Peyer's patch (tissue), 4 donors: ENCODE measurements at regions not wholly inside any gene's neighbourhood (a gene's known extent, or its start where the extent isn't known, plus 50 kb on each side); places are given as distances from the start of the nearest gene placed in this dataset.

Experiments
- POLR2A ChIP-seq, 2 donors: fragments of 450-650 bp; IDR thresholded peaks; one replicate each; pipeline ENCODE4 v1.5.1; 2017; ENCODE audit warnings: antibody characterized with exemption in 2 of 2, mild to moderate bottlenecking in 2 of 2, moderate library complexity in 2 of 2
- TF ChIP-seq, protein P1 (sequence below), 6 experiments: fragments of 450-650 bp in 4 of 6; fragments of 200-600 bp in 2 of 6; sonication (generic) in 1 of 6; IDR thresholded peaks; one replicate each; pipeline ENCODE4 v1.5.1; 2017 to 2019; ENCODE audit warnings: antibody characterized with exemption in 6 of 6, mild to moderate bottlenecking in 3 of 6, moderate library complexity in 1 of 6

DNA sequence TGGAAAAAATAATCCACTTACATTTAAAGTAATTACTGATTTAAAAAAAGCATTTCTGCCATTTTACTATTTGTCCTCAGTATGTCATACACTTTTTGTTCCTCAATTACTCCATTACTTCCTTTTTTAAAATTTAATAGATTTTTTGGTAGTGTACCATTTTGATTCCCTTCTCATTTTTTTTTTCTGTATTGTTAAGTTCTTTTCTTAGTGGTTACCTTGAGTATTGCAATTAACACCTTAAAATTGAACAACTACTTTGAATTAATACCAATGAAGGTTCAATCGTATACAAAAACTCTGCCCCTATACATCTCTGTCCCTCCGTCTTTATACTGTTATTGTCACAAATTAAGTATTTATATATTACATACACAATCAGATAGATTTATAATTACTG lies 240.6 kb upstream of the LMCD1 start:
- TF ChIP-seq, protein P1, sequence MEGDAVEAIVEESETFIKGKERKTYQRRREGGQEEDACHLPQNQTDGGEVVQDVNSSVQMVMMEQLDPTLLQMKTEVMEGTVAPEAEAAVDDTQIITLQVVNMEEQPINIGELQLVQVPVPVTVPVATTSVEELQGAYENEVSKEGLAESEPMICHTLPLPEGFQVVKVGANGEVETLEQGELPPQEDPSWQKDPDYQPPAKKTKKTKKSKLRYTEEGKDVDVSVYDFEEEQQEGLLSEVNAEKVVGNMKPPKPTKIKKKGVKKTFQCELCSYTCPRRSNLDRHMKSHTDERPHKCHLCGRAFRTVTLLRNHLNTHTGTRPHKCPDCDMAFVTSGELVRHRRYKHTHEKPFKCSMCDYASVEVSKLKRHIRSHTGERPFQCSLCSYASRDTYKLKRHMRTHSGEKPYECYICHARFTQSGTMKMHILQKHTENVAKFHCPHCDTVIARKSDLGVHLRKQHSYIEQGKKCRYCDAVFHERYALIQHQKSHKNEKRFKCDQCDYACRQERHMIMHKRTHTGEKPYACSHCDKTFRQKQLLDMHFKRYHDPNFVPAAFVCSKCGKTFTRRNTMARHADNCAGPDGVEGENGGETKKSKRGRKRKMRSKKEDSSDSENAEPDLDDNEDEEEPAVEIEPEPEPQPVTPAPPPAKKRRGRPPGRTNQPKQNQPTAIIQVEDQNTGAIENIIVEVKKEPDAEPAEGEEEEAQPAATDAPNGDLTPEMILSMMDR (IDR thresholded peaks at IDR 0.05): no peak
- no peak for TF ChIP-seq POLR2A (IDR thresholded peaks at IDR 0.05)
